AG09309 (cell line): ENCODE measurements at regions not wholly inside any gene's neighbourhood (a gene's known extent, or its start where the extent isn't known, plus 50 kb on each side); places are given as distances from the start of the nearest gene placed in this dataset.

ENCODE experiments used
- DNase-seq: peaks from one replicate; pipeline ENCODE4 v3.0.0-alpha.2; 2010; ENCODE audit warnings: low read depth
- H3K4me3 ChIP-seq: 2 replicates; pipeline ENCODE4 v1.5.1; 2011; ENCODE audit warnings: mild to moderate bottlenecking, low read depth, low read length, moderate library complexity; ENCODE audit not compliant: control insufficient read depth
- TF ChIP-seq, protein P1 (sequence below): IDR thresholded peaks from 2 replicates; pipeline ENCODE4 v1.5.1; 2011; ENCODE audit warnings: mild to moderate bottlenecking, low read depth, low read length, inconsistent platforms; ENCODE audit not compliant: insufficient read depth, control insufficient read depth; ENCODE audit errors: missing control alignments

DNA sequence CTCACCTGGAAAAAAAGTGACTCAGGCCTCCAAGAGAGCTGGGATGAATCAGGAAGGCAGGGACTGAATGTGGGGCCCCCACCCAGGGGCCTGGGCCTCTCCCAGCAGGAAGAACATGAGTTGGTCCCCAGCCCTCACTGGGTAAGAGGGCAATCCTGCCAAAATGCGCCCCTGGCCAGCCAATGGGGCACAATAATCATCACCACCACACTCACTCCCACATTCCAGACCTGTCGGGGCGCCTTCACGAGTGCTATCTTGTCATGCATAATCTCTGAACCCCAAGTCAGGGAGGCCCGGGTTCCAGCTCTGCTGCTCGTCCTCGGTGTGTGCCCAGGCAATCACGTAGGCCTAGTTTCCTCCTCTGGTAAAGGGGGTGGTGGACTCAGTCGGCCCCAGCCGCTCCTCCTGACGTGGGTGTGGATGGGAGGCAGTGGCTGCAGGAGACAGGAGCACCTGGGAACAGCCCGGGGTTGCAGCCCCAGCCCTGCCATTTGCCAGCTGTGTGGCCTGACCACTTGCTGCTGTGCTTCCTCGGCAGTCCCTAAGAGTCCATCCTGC, 115.1 kb downstream of the CYP26B1 start:
- no peak overlapping the region for H3K4me3 ChIP-seq
- DNase-seq, result no peak
- TF ChIP-seq, protein P1, sequence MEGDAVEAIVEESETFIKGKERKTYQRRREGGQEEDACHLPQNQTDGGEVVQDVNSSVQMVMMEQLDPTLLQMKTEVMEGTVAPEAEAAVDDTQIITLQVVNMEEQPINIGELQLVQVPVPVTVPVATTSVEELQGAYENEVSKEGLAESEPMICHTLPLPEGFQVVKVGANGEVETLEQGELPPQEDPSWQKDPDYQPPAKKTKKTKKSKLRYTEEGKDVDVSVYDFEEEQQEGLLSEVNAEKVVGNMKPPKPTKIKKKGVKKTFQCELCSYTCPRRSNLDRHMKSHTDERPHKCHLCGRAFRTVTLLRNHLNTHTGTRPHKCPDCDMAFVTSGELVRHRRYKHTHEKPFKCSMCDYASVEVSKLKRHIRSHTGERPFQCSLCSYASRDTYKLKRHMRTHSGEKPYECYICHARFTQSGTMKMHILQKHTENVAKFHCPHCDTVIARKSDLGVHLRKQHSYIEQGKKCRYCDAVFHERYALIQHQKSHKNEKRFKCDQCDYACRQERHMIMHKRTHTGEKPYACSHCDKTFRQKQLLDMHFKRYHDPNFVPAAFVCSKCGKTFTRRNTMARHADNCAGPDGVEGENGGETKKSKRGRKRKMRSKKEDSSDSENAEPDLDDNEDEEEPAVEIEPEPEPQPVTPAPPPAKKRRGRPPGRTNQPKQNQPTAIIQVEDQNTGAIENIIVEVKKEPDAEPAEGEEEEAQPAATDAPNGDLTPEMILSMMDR, result no peak

DNA sequence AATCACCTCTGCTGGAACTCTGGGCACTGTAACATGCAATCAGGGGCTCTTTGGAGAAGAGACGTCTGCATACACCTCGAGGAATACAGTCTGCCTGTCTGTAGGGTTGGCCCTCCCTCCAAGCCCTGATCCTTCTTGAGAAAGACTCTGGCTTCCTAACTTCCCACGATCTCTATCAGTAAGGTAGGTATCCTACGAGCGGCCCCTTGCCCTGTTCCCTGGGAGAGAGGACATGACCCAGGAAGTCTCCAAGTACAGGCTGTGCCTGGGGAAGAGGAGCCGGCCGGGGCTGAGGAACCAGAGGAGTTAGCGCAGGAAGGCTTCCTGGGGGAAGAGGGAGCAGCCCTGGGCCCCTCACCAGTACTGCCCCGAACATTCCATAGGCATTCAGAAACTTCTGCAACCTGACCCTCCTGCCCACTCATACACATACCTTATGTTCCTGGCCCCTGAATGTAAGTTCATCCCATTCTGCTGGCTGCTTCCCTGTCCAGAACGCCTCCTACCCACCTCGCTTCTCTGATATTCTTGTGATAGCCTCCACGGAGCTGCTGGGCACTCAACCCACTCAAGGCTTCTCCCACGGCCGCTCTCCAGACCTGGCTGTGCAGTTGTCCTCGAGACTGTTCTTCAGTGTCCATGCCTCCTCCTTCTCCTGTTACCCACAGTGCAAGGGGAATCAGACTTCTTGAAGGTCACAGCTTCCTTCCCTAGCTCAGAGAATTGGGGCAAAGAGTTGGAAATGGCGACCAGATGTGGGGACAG, 116.1 kb downstream of the CYP26B1 start:
- DNase-seq, result no peak
- no peak overlapping the region for H3K4me3 ChIP-seq
- TF ChIP-seq, protein P1, result no peak

DNA sequence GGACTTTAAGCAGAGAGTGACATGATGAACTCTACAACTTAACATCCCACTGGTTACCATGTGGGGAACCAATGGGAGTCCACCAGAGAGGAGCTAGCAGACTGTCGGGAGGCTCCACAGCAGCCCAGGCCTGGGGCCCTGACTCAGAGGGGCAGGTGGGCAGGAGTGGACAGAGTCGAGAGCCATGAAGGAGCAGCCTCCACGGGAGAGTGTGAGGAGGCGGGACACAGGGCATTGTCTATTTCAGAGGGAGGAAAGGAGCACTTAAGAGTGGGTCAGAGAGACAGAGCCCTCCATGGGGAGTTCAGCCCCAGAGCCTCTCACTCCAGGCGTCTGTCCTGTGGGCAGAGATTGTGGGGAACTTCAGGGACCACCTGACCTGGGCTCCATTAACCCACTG, 118.7 kb downstream of the CYP26B1 start:
- DNase-seq, result no peak
- TF ChIP-seq, protein P1, result no peak
- no peak overlapping the region for H3K4me3 ChIP-seq

DNA sequence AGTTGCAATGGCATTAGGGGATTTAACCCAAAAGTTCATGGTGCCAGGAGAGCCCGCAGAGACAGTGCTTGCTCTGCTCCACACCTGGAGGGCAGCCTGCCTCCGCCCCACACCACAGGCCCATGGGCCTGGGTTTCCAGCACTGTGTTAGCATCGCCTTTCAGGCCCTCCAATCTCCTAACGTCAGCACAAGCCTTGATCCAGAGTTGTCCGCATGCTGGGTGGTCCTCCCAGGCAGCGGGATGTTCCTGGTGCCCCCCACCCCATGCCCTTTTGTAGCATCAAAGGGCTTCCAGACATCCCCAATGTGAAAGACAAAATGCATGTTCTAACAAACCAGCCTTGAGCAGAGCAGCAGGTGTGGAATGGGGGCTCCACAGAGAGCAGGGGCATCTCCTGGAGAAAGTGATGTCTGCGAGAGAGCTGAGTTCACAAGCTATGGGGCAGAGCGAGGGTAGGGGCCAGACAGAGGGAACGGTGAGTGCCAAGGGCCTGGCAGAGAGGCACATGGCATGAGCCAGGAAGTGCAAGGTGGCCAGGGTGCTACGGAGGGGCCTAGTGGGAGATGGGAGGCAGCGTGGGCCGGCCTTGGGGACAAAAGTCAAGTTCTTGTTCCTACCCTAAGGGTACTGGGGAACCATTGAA, 119.2 kb downstream of the CYP26B1 start:
- no peak for DNase-seq

DNA sequence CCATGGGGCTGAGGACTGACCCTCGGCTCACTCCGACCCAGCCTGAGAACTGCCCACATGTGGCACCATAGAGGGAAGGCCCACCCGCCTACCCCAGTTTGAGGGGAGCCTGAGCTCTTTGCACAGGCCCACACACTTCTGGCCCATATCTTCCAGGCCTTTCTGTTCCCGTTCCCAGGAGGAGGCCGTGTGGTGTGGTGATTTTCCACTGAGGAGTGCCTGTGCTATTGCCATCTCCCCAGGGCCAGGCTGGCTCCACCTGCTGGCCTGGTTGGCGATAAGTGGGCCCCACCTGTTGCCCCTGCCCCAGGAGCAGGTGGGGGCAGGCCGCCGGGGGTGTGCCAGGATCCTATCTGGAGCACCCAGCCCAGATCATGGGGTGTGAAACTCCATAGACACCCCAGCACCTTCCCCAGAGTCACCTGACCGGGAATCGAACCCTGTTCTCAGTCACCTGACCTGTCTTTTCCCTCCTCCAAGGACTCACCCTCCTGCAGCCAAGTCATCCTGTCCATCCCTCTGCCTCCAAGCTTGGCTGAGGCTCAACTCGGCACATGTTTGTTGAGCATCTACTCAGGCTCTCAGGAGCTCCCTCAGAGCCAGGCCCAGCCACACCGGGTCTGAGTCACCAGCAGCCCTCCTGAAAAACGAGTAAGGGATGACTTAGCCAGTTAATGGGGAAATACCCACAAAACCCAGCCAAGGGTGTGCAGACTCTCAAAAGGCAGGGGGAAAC, 120.1 kb downstream of the CYP26B1 start:
- no peak for DNase-seq
- TF ChIP-seq, protein P1, result no peak
- H3K4me3 ChIP-seq, result no peak overlapping the region

More for the DNA sequence above, 119.2 kb downstream of the CYP26B1 start:
- H3K4me3 ChIP-seq, result no peak overlapping the region
- TF ChIP-seq, protein P1, result no peak

DNA sequence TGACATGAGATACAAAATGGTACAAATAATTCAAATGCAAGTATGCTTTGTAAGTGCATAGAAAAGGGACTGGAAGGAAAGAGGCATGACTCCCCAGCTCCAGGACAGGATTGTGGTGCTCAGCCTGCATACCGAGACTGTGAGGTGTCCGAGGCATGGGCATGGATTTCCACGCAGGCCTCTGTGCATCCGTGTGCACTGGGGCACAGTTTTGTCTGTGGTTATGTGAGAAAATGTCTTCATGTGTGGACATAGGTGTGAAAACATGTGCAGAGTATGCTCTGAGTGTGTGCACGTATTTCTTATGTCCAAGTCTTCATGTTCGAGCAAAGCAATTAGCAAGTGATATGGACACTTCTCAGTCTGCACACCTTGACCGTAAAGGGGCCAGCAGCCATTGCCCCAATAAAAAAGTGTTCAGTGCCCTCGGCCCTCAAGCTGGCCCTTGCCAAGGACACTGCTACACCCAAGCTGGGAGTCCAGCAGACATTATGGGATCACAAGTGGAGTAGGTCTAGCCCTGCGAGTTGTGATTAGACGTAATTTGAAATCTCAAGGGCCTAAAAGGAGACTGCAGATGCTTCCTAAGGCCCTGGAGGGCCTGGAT, 120.7 kb downstream of the CYP26B1 start:
- DNase-seq, result no peak
- TF ChIP-seq, protein P1, result no peak
- no peak overlapping the region for H3K4me3 ChIP-seq
